ENCODE measurements at regions not wholly inside any gene's neighbourhood (a gene's known extent, or its start where the extent isn't known, plus 50 kb on each side); places are given as distances from the start of the nearest gene placed in this dataset.
"Not testable (repeated sequence)": the region's sequence is repeated elsewhere in the genome, so short reads cannot be mapped to it uniquely, and the experiment has no call there.

GRCh38 chr13:59300355-59301173 lies 863.2 kb downstream of the DIAPH3 start:
- DNase-seq (ENCODE audit: low read depth in 2 of 2), result no peak

- no peak for DNase-seq (ENCODE audit: low read depth in 2 of 2)
These were observed 862.6 kb downstream of the DIAPH3 start for GRCh38 chr13:59301174-59301567.

DNA sequence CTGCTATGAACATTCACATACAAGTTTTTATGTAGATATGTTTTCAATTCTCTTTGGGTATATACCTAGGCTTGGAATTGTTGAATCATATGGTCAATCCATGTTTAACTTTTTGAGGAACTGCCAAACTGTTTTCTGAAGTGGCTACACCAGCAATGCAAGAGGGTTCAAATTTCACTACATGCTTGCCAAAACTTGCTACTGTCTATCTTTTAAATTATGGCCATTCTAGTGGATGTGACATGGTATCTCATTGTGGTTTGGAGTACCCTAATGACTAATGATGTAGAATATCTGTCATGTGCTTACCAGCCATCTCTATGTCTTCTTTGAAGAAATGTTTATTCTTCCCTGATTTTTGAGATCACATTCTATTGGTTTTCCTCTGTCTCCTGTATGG lies 860.3 kb downstream of the DIAPH3 start:
- DNase-seq (ENCODE audit: low read depth in 2 of 2), result no peak

- DNase-seq (ENCODE audit: low read depth in 2 of 2), result no peak
These were observed 859.1 kb downstream of the DIAPH3 start for GRCh38 chr13:59304596-59304995.

DNA sequence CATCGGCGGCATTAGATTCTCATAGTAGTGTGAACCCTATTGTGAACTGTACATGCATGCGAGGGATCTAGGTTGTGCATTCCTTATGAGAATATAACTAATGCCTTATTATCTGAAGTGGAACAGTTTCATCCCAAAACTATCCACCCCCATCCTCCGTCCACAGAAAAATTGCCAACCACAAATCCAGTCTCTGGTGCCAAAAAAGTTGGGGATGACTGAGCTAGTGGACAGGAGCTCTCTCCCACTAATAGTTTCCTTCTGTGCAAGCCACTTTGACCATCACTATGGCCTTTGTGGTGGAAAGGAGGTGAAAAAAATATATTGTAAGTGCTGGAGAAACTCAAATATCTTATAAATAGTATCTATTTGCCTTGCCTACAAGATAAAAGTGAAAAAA lies 857.8 kb downstream of the DIAPH3 start:
- no peak for DNase-seq (ENCODE audit: low read depth in 2 of 2)

DNA sequence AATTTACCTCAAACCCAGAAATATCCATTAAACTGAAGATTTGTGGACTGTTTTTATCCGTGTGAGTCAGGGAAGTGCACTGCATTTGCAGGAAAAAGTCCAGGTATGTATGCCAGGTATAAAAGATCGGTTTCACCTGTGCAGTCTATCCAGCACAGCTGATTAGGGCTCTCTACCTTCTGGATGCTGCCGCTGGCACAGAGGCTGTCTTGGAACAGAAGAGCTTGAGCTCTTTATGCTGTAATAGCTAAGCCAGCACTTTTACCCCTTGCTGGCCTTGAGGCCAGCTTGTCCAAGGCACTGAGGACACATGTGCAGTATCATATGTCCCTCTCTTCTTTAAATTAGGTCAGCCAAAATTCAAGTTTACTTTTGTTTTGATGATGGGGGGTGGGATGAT lies 851.0 kb downstream of the DIAPH3 start:
- DNase-seq (ENCODE audit: low read depth in 2 of 2), result no peak

DNA sequence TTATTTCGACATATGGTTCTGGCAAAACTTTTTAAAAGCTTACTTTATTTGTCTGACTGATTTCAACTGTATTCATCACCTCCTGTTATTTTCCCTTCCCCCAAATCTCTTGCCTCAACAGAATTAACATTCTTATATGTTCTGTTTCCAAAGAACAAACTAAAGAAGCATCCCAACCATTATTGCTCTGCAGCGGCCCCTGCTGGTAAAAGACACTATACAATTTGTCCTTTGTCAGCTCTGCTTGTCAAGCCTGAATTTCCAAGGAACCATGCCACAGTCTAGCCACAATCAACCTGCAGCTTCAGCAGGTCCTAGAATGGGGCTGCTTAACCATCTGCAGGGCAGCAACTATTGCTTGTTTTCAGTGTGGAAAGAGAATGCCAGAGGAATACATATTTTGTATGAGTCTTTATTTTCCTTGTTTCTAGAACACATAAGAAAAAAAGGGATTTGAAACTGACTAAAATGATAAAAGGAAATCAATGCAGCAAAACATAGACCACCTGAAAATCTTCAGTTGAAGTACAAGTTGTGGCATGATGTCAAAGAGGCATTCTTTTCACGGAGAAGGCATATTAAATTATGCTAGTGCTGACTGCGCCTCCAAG lies 845.3 kb downstream of the DIAPH3 start:
- peak; percentile 28 to 32 for DNase-seq (ENCODE audit: low read depth in 2 of 2)

GRCh38 chr13:59319276-59319675 lies 844.5 kb downstream of the DIAPH3 start:
- no peak for DNase-seq (ENCODE audit: low read depth in 2 of 2)

- DNase-seq (ENCODE audit: low read depth in 2 of 2), result no peak
These were observed 843.7 kb downstream of the DIAPH3 start for GRCh38 chr13:59320021-59320420.

- not testable (repeated sequence) for DNase-seq (ENCODE audit: low read depth in 2 of 2)
These were observed 839.3 kb downstream of the DIAPH3 start for GRCh38 chr13:59324401-59324800.

- DNase-seq (ENCODE audit: low read depth in 2 of 2), result no peak
These were observed 837.0 kb downstream of the DIAPH3 start for GRCh38 chr13:59326717-59327116.

GRCh38 chr13:59330764-59331163 lies 833.0 kb downstream of the DIAPH3 start:
- DNase-seq (ENCODE audit: low read depth in 2 of 2), result no peak

- DNase-seq (ENCODE audit: low read depth in 2 of 2), result no peak
These were observed 830.8 kb downstream of the DIAPH3 start for GRCh38 chr13:59332966-59333365.

DNA sequence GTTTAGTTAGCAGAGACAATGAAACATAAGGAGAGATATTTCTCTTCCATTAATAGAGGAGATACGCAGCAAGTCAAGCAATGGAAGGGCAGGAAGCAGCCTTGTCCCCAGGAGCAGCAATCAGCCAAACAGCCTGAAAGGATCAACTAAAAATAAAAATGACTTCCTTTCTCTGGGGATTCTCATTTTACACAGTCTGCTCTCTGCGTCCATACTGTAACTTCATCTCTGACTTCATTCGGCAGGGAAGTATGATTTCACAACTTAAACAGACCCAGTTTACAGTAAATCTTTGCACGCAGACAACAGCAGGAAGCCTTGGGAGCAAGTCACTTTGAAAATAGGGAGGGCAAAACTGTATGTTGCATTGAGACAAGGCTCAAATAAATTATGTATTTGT lies 826.7 kb downstream of the DIAPH3 start:
- no peak for DNase-seq (ENCODE audit: low read depth in 2 of 2)

DNA sequence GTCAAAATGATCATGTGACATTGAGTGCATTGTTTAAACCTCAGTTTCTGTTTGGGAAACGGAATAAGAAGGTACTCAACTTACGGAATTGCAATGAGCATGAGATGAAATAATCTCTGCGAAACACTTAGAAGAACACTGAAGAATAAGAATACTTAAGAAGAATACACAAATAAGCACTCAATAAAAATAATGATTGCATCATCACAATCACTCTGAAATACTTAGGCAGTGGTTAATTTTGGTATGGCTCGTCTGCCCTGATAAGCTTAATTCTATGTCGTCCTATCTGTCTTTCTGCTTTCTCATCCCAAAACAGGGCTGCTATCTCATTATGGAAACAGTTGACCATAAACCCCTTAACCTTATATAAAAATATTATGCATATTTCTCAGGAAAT lies 823.6 kb downstream of the DIAPH3 start:
- no peak for DNase-seq (ENCODE audit: low read depth in 2 of 2)

DNA sequence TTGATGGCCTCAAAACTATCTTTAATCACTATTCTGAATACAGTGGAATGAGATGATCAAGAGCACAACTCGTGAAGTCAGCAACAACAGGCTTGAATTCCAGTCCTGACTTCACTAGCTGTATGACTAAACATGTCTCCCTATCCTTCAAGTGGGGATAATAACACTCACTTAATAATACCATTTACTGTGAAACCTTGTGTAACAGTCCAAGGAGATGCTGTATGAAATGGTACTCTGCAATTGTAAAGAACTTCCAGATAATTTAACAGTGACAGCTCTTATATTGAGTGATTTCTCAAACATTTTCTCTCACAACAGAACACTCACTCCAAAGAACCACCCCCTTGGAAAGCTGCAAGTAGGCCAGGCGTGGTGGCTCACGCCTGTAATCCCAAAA lies 823.1 kb downstream of the DIAPH3 start:
- no peak for DNase-seq (ENCODE audit: low read depth in 2 of 2)

DNA sequence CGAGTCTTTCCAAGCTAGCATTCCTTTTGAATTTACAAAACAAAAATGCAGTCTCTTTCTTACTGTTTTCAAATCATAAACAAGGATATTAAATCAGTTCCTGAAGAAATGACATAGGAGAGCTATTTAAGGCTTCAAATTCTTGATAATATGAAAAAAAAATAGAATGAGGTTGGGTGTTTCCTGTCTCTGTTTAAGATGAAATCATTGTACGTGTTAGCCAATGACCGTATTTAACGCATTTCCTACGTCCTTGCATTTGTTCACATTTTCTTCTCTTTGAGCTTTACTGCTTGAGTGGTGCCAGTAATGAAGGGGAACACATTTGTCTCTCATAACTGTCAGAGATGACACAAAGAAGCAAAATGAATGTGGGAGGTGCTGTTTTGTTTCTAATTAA lies 821.3 kb downstream of the DIAPH3 start:
- no peak for DNase-seq (ENCODE audit: low read depth in 2 of 2)

DNA sequence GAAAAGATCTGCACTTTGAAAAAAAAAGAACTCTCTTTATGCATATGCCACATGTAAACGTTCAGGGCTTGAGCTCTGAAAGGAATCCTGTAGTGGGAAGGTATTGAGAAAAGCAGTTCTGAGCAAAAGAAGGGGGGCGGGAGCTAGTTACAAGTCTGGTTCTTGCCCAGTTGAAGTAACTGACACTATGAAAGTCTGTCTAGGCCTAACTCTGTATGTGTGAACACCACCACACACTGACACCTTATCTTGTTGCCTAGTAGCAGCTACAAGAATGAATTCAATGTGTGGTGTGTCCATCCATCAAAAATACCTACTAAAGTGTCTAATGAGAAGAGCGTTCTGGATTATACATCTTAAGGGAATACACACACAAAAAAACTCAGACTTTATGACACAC lies 820.6 kb downstream of the DIAPH3 start:
- DNase-seq (ENCODE audit: low read depth in 2 of 2), result no peak

- DNase-seq (ENCODE audit: low read depth in 2 of 2), result no peak
These were observed 819.5 kb downstream of the DIAPH3 start for GRCh38 chr13:59343993-59344822.

DNA sequence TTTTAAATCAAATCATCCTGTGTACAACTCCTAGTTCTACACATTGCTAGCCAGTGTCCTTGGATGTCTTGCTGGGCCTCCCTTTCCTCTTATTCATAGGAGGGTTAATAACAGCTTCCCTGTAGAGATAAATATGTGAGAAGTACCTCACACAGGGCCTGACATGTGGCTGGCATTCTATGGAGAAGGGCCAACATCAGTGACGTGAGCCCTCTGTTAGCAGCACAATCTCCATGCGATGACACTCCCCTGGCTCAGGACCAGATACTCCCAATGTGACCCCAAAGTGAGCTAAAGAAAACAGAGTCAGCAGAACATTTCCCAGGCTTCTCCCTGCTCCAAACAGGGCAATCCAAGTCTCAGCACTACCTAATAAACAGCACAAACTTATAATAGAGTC lies 818.4 kb downstream of the DIAPH3 start:
- no peak for DNase-seq (ENCODE audit: low read depth in 2 of 2)

GRCh38 chr13:59346999-59347723 lies 816.6 kb downstream of the DIAPH3 start:
- no peak for DNase-seq (ENCODE audit: low read depth in 2 of 2)

- no peak for DNase-seq (ENCODE audit: low read depth in 2 of 2)
These were observed 815.1 kb downstream of the DIAPH3 start for GRCh38 chr13:59348617-59349016.

All from stimulated activated CD4-positive, alpha-beta T cell treated with anti-CD3 and anti-CD28 coated beads, Interleukin-15, amount 100 ng/mL, for 48 hours (primary cell).